ENCODE measurements at regions not wholly inside any gene's neighbourhood (a gene's known extent, or its start where the extent isn't known, plus 50 kb on each side); places are given as distances from the start of the nearest gene placed in this dataset.

- no peak for DNase-seq
Observed at GRCh38 chr11:109553284-109553683, 131.3 kb downstream of the C11orf87 start.

GRCh38 chr11:109554951-109555350, 133.0 kb downstream of the C11orf87 start:
- DNase-seq, result no peak

- DNase-seq, result no peak
Observed at GRCh38 chr11:109564241-109564640, 142.3 kb downstream of the C11orf87 start.

GRCh38 chr11:109582470-109582869, 160.5 kb downstream of the C11orf87 start:
- DNase-seq, result no peak

GRCh38 chr11:109584001-109584972, 162.3 kb downstream of the C11orf87 start:
- DNase-seq, result no peak

GRCh38 chr11:109586789-109587188, 164.8 kb downstream of the C11orf87 start:
- DNase-seq, result no peak

GRCh38 chr11:109590782-109591181, 168.8 kb downstream of the C11orf87 start:
- no peak for DNase-seq

- no peak for DNase-seq
Observed at GRCh38 chr11:109597336-109597735, 175.3 kb downstream of the C11orf87 start.

- peak; percentile 55 to 63 for DNase-seq
Observed at GRCh38 chr11:109604481-109605400, 182.8 kb downstream of the C11orf87 start.

- no peak for DNase-seq
Observed at GRCh38 chr11:109606256-109606655, 184.3 kb downstream of the C11orf87 start.

GRCh38 chr11:109609454-109610185, 187.6 kb downstream of the C11orf87 start:
- no peak for DNase-seq

GRCh38 chr11:109612496-109612895, 190.5 kb downstream of the C11orf87 start:
- DNase-seq, result no peak

- no peak for DNase-seq
Observed at GRCh38 chr11:109619498-109619897, 197.5 kb downstream of the C11orf87 start.

- no peak for DNase-seq
Observed at GRCh38 chr11:109629734-109630133, 207.7 kb downstream of the C11orf87 start.

GRCh38 chr11:109641549-109641948, 219.6 kb downstream of the C11orf87 start:
- DNase-seq, result peak; percentile 16 to 26

- peak in 1 of 2 donors; percentile 2 for DNase-seq
Observed at GRCh38 chr11:109644152-109644551, 222.2 kb downstream of the C11orf87 start.

- DNase-seq, result no peak
Observed at GRCh38 chr11:109648804-109649203, 226.8 kb downstream of the C11orf87 start.

GRCh38 chr11:109654091-109654490, 232.1 kb downstream of the C11orf87 start:
- DNase-seq, result no peak

- DNase-seq, result peak; percentile 33 to 42
Observed at GRCh38 chr11:109658190-109658589, 236.2 kb downstream of the C11orf87 start.

- no peak for DNase-seq
Observed at GRCh38 chr11:109667719-109668118, 245.7 kb downstream of the C11orf87 start.

GRCh38 chr11:109668973-109669634, 247.1 kb downstream of the C11orf87 start:
- peak in 1 of 2 donors; percentile 2 for DNase-seq

All from right lung (tissue), 2 donors.